PC-3 (cell line): ENCODE measurements at regions not wholly inside any gene's neighbourhood (a gene's known extent, or its start where the extent isn't known, plus 50 kb on each side); places are given as distances from the start of the nearest gene placed in this dataset.

Source experiments
- EZH2 ChIP-seq: fragments of 300-600 bp; sonication (generic); IDR thresholded peaks from one replicate; pipeline ENCODE4 v1.6.1; 2017; ENCODE audit warnings: antibody characterized with exemption, mild to moderate bottlenecking, low read length; ENCODE audit not compliant: unreplicated experiment
- EZH2phosphoT487 ChIP-seq: fragments of 300-600 bp; sonication (generic); IDR thresholded peaks from 2 replicates; pipeline ENCODE4 v1.6.1; 2018; ENCODE audit warnings: mild to moderate bottlenecking, antibody characterized with exemption, low read length, borderline replicate concordance
- TF ChIP-seq, protein P1 (sequence below): fragments of 300-600 bp; sonication (generic); conservative IDR thresholded peaks from 2 replicates; pipeline ENCODE4 v1.5.1; 2017; ENCODE audit warnings: antibody characterized with exemption, low read depth, mild to moderate bottlenecking, low read length

DNA sequence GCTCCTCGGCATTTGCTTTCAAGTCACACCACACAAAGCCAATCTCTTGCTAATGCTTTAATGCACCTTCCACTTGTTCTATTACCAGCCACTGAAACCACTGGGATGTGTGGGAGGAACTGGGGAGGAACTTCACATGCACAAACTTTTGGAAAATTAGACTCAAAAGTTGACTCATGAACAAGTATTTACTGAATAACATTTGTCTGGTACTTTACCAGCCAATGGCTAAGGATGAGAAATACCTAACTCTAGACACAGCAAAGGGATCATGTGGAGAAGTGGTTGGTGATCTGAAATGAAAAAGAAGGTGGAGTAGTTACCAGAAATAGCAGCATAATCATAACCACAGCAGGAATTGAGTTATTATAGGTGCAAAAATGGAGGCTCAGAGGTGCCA lies 554.0 kb upstream of the NOX3 start:
- TF ChIP-seq, protein P1, sequence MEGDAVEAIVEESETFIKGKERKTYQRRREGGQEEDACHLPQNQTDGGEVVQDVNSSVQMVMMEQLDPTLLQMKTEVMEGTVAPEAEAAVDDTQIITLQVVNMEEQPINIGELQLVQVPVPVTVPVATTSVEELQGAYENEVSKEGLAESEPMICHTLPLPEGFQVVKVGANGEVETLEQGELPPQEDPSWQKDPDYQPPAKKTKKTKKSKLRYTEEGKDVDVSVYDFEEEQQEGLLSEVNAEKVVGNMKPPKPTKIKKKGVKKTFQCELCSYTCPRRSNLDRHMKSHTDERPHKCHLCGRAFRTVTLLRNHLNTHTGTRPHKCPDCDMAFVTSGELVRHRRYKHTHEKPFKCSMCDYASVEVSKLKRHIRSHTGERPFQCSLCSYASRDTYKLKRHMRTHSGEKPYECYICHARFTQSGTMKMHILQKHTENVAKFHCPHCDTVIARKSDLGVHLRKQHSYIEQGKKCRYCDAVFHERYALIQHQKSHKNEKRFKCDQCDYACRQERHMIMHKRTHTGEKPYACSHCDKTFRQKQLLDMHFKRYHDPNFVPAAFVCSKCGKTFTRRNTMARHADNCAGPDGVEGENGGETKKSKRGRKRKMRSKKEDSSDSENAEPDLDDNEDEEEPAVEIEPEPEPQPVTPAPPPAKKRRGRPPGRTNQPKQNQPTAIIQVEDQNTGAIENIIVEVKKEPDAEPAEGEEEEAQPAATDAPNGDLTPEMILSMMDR, result no peak
- TF ChIP-seq EZH2, result no peak
- no peak for TF ChIP-seq EZH2phosphoT487
